GM18520 (cell line): ENCODE measurements at regions not wholly inside any gene's neighbourhood (a gene's known extent, or its start where the extent isn't known, plus 50 kb on each side); places are given as distances from the start of the nearest gene placed in this dataset.

Experiments
- ATAC-seq: cut with Tn5 transposase; IDR thresholded peaks from one replicate; pipeline ENCODE4 v1.9.1; 2021; ENCODE audit not compliant: unreplicated experiment

DNA sequence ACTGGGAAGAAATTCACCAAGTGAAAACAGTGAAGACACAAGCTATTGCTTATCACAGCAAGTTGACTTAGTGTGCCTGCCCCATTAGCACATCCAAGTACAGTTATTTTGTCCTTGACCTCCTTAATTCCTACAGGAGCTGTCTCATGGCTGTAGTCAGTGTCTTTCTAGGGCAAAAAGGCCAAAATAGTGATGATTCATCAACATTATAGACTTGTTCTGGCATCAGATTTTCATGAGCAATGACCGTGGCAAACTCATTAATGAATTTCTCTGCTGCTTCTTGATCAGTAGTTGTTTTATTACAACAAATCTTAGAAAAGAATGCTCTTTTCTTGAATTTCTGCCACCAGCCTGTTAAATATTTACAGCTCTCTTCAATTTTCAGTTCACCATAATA, 1169.3 kb upstream of the DDX18 start:
- ATAC-seq: no peak

DNA sequence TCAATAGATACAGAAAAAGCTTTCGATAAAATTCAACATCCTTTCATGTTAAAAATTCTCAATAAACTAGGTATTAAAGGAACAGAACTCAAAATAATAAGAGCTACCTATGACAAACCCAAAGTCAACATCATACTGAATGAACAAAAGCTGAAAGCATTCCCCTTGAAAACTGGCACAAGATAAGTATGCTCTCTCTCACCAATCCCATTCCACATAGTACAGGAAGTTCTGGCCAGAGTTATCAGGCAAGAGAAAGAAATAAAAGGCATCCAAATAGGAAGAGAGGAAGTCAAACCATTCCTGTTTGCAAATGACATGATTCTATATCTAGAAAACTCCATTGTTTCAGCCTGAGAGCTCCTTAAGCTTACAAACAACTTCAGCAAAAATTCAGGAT, 1145.8 kb upstream of the DDX18 start:
- no peak for ATAC-seq

- ATAC-seq: no peak
These were observed 1144.7 kb upstream of the DDX18 start for GRCh38 chr2:116669782-116670181.

- ATAC-seq: no peak
These were observed 1140.3 kb upstream of the DDX18 start for GRCh38 chr2:116674188-116674587.

- ATAC-seq: no peak
These were observed 1137.7 kb upstream of the DDX18 start for GRCh38 chr2:116676776-116677175.

GRCh38 chr2:116680256-116680936, 1134.1 kb upstream of the DDX18 start:
- no peak for ATAC-seq

- no peak for ATAC-seq
These were observed 1127.1 kb upstream of the DDX18 start for GRCh38 chr2:116687371-116687770.

DNA sequence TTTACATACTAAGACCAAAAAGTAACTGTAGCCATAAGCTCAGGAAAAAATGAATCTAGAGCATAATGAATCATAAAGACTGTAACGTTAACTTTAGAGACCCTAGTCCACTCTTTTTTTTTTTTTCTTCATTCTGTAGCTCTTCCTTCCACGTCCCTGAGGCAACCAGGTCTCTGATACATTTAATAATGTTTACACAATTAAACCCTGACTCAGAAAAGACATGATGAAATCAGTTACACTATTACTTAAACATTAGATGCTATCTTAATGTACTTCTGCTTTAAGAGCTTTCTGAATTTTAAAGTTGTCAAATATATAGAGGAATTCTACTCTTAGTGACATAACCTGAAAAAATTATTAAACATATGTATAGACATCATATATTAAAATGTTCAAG, 1121.5 kb upstream of the DDX18 start:
- ATAC-seq: no peak

DNA sequence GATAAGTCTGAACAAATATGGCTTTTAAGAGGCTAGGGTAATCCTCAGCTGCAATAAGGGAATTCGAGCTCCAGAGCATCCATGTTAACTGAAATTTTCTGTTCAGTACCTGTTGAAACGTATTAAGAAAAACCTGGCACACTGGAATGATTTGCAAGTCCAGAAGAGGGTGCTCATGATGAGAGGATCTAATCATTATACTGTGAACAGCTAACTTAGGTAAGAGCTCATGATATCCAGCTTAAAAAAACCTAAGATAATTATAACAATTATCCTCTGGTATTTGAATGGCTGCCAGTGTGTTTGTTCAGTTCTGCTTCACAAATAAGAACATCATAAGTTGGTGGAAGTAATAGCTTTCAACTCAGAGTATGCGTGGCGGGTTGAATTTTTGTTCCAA, 1118.3 kb upstream of the DDX18 start:
- no peak for ATAC-seq

GRCh38 chr2:116696903-116697302, 1117.6 kb upstream of the DDX18 start:
- ATAC-seq: no peak

DNA sequence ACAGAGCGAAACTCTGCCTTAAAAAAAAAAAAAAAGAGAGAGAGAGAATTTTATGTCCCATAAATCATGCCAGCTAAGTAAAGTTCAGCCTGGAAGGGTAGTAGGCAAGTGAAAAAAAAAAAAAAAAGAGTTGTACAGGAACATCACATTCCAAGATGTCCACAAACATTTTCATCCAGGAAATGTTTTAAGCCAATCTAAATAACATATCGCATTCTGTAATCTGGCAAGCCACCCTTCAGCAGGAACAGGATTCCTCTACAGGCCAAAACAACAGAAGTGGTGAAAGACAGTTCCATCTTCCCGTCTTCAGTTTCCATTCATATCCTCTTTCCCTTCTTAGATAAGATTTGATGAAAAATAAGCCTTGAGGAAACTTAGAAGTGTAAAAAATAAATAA, 1108.1 kb upstream of the DDX18 start:
- ATAC-seq: no peak

DNA sequence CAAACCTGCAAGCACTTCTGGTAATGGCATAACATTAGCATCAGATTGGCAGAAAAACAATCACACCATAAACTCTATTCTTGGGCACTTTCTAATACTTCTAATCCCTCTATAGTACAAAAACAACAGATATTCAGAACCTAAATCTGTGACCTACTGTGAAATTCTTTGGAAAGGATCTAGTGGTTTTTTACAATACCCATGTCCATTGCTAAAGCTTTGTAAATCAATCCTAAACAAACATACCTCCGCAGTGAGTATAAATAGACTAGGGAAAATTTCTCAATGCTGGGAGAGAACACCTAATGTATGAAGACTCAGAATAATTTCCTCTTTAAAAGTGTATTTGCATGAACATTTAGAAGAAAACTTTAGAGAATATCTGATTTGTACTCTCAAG, 1098.5 kb upstream of the DDX18 start:
- ATAC-seq: no peak

- no peak for ATAC-seq
These were observed 1098.0 kb upstream of the DDX18 start for GRCh38 chr2:116716444-116716843.

DNA sequence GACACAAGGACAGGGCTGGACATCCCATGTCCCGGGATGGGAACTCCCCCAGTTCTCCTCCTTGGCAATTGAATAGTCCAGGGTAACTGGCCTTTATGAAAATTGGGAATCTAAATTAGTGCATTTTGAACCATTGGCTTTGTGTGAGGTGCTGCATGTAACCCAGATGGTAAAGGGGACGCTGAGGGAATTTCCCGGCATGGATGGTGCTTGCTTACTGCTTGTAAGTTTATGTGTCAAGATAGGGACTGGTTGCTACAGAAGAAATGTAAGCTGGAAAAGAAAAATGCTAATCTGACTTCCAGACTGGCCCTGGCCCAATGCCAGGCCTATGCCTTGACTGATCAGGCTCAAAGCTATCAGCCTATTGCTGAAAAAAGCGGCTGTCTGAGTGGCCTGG, 1096.7 kb upstream of the DDX18 start:
- no peak for ATAC-seq

GRCh38 chr2:116718451-116718850, 1096.0 kb upstream of the DDX18 start:
- no peak for ATAC-seq

DNA sequence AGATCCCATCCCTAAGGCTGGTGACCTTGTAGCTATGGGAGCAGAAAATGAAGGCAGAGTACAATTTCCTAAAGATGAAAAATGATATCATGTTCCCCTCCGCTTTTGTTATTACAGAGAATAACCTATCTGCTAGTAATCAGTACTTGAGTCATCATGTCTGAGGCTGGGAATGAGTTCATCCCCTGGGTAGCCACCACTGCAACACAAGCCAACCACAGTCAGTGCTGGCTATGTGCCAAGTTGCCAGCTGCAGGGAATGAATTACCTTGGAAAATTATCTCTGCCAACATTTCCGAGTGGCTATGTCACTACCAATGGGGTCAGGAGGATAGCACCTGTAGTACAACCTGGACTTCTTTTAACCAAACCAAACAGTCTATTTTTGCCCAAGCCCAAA, 1094.7 kb upstream of the DDX18 start:
- no peak for ATAC-seq

GRCh38 chr2:116724550-116724949, 1089.9 kb upstream of the DDX18 start:
- ATAC-seq: no peak

- ATAC-seq: no peak
These were observed 1082.2 kb upstream of the DDX18 start for GRCh38 chr2:116732322-116732721.

DNA sequence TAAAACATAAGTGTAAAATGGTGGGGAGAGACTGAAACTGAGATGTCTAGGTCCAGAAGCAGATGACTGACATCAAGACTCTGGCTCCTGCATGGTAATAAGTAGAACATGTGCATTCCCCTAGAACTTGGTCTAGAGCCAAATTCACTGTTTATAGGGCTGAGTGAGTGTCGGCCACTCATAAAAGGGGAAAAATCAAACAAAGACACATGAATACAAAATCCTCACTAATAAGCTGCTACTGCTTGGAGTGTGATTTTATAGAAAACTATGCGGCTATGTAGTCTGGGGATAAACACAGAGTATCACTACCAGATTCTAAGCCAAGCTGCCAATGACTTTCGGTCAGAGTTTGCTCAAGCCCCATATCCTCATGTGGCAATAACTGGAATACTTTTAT, 1080.8 kb upstream of the DDX18 start:
- ATAC-seq: no peak

- ATAC-seq: no peak
These were observed 1076.5 kb upstream of the DDX18 start for GRCh38 chr2:116737951-116738350.

DNA sequence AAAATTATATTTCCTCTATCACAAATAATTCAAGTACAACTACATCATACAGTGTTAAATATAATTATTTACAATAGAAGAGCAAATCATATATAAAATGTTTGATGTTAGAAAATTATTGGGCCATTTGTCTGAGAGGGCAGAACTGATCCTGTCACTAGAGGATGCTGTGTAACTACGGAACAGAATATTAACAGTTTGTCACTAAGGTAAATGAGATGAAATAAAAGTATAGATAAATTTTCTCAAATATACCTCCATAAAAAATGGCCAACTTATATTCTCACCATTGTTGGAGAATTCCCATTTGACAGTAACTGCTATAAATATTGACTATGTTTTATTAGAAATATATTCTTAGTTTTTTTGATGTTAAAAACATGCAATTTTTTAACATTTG, 1067.4 kb upstream of the DDX18 start:
- no peak for ATAC-seq

GRCh38 chr2:116749994-116750393, 1064.5 kb upstream of the DDX18 start:
- no peak for ATAC-seq

- no peak for ATAC-seq
These were observed 1060.0 kb upstream of the DDX18 start for GRCh38 chr2:116754381-116755101.
